Neural crest cell (in vitro differentiated cells): ENCODE measurements at regions not wholly inside any gene's neighbourhood (a gene's known extent, or its start where the extent isn't known, plus 50 kb on each side); places are given as distances from the start of the nearest gene placed in this dataset.

ENCODE experiments used
- DNase-seq: peaks from one replicate; pipeline ENCODE4 v3.0.0; 2021; ENCODE audit warnings: low read depth, mixed read lengths, low spot score
- H3K27ac Mint-ChIP-seq: one replicate; pipeline ENCODE4 v1.8.0; 2021; ENCODE audit warnings: mild to moderate bottlenecking, mixed read lengths; ENCODE audit not compliant: unreplicated experiment
- H3K27me3 Mint-ChIP-seq: 2 replicates; pipeline ENCODE4 v1.8.0; 2021; ENCODE audit warnings: low read depth, mild to moderate bottlenecking, mixed read lengths
- H3K36me3 Mint-ChIP-seq: 2 replicates; pipeline ENCODE4 v1.8.0; 2021; ENCODE audit warnings: low read depth, mild to moderate bottlenecking, mixed read lengths
- H3K4me1 Mint-ChIP-seq: 2 replicates; pipeline ENCODE4 v1.8.0; 2021; ENCODE audit warnings: mixed read lengths
- H3K4me3 Mint-ChIP-seq: one replicate; pipeline ENCODE4 v1.8.0; 2021; ENCODE audit warnings: mild to moderate bottlenecking, mixed read lengths
- H3K9me3 Mint-ChIP-seq: 2 replicates; pipeline ENCODE4 v1.8.0; 2021; ENCODE audit warnings: mixed read lengths
- TF ChIP-seq, protein P1 (sequence below): fragments of 200-600 bp; sonication (generic); conservative IDR thresholded peaks from 2 replicates; pipeline ENCODE4 v1.5.0; 2021; ENCODE audit warnings: antibody characterized with exemption, mild to moderate bottlenecking

GRCh38 chr4:145285928-145286327 lies 105.5 kb upstream of the OTUD4 start:
- Mint-ChIP-seq H3K4me3 (no peak overlapping the region), H3K27ac (no peak overlapping the region), H3K27me3 (peaks cover 4% of the 10 kb centered on the region), H3K4me1 (no peaks in the 10 kb centered on the region), H3K9me3 (peaks cover 5% of the 10 kb centered on the region), H3K36me3 (no peaks in the 10 kb centered on the region)
- TF ChIP-seq, protein P1, sequence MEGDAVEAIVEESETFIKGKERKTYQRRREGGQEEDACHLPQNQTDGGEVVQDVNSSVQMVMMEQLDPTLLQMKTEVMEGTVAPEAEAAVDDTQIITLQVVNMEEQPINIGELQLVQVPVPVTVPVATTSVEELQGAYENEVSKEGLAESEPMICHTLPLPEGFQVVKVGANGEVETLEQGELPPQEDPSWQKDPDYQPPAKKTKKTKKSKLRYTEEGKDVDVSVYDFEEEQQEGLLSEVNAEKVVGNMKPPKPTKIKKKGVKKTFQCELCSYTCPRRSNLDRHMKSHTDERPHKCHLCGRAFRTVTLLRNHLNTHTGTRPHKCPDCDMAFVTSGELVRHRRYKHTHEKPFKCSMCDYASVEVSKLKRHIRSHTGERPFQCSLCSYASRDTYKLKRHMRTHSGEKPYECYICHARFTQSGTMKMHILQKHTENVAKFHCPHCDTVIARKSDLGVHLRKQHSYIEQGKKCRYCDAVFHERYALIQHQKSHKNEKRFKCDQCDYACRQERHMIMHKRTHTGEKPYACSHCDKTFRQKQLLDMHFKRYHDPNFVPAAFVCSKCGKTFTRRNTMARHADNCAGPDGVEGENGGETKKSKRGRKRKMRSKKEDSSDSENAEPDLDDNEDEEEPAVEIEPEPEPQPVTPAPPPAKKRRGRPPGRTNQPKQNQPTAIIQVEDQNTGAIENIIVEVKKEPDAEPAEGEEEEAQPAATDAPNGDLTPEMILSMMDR, result no peak
- DNase-seq, result no peak

GRCh38 chr4:145283909-145284308 lies 103.5 kb upstream of the OTUD4 start:
- Mint-ChIP-seq H3K36me3 (no peaks in the 10 kb centered on the region), H3K27ac (no peak overlapping the region), H3K27me3 (peaks cover 4% of the 10 kb centered on the region), H3K9me3 (peaks cover 5% of the 10 kb centered on the region), H3K4me1 (no peaks in the 10 kb centered on the region), H3K4me3 (no peak overlapping the region)
- DNase-seq, result no peak
- TF ChIP-seq, protein P1, result no peak

DNA sequence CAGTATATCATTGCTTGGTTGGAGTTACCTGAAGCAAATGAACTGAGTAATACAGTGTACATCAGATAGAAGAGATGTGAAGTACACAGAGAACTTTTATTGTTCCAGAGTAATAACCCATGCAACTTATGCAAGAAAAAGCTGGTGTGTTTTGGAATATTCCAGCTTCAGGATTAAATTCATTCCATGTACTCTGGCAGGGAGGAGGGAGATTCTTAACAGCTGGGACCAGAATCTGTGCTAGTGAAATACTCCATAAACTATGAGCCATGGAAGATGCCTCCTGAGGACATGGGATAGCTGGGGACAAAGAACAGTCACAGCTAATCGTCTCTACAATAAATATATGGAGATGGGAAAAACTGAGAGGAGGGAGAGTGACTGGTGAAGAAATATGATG lies 101.6 kb upstream of the OTUD4 start:
- Mint-ChIP-seq H3K9me3 (no peaks in the 10 kb centered on the region), H3K4me3 (no peak overlapping the region), H3K36me3 (no peaks in the 10 kb centered on the region), H3K4me1 (no peaks in the 10 kb centered on the region), H3K27ac (no peak overlapping the region), H3K27me3 (no peaks in the 10 kb centered on the region)
- no peak for DNase-seq
- TF ChIP-seq, protein P1, result no peak

DNA sequence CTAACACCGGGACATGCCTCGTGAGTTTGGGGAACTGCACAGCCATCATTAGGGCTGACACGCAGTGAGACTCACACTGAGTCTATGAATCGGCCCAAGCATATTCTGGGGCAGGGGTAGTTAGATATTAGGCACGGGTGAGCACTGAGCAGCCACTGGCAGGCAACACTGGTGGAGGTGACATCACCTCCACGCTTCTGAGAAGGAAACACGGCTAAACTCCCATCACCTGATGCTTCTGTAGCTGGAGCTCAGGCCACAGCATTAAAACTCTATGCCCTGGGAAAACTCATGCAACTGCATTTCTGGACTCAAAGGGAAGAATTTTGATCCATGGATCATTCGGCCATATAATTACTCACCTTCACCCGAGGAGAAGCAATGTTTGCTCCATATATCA lies 100.8 kb upstream of the OTUD4 start:
- Mint-ChIP-seq H3K27me3 (no peaks in the 10 kb centered on the region), H3K36me3 (no peaks in the 10 kb centered on the region), H3K4me1 (no peaks in the 10 kb centered on the region), H3K27ac (no peak overlapping the region), H3K9me3 (no peaks in the 10 kb centered on the region), H3K4me3 (no peak overlapping the region)
- DNase-seq, result no peak
- TF ChIP-seq, protein P1, result no peak

DNA sequence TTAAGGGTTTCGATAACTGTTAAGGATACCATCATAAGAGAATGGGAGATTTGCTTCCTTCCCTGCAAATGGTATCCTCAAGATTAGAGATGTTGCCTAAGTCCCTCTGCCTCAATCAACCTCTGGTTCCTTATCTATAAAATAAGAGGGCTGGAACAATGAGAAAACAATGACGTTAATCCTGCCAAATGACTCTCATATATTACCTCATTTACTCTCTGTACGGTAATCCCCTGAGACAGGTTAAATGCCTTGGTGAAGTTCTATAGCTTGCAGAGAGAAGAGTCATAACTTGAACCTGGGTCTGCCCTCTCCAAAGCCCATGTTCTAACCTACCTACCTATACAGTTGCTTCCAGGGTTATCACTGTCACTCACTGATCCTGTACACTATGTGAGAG lies 100.2 kb upstream of the OTUD4 start:
- Mint-ChIP-seq H3K4me3 (no peak overlapping the region), H3K27me3 (no peaks in the 10 kb centered on the region), H3K4me1 (no peaks in the 10 kb centered on the region), H3K27ac (no peak overlapping the region), H3K36me3 (no peaks in the 10 kb centered on the region), H3K9me3 (no peaks in the 10 kb centered on the region)
- DNase-seq, result no peak
- TF ChIP-seq, protein P1, result no peak
